Stimulated activated effector memory CD8-positive, alpha-beta T cell treated with anti-CD3 and anti-CD28 coated beads, Interleukin-12 subunit alpha, Interleukin-12 subunit beta, amount 100 ng/mL, for 72 hours (primary cell): ENCODE measurements at regions not wholly inside any gene's neighbourhood (a gene's known extent, or its start where the extent isn't known, plus 50 kb on each side); places are given as distances from the start of the nearest gene placed in this dataset.

Experiments used
- ATAC-seq: fragments of 150-1000 bp; cut with Tn5 transposase; 2 replicates; pipeline ENCODE4 v1.10.0; 2021
- DNase-seq, 2 donors: peaks; one replicate each; pipeline ENCODE4 v3.0.0; 2021 to 2022; ENCODE audit warnings: low spot score in 2 of 2
- H3K27ac Mint-ChIP-seq: one replicate; pipeline ENCODE4 v1.8.0; 2022; ENCODE audit warnings: mild to moderate bottlenecking, mixed read lengths
- H3K36me3 Mint-ChIP-seq: one replicate; pipeline ENCODE4 v1.8.0; 2022; ENCODE audit warnings: mild to moderate bottlenecking, mixed read lengths
- H3K4me1 Mint-ChIP-seq: one replicate; pipeline ENCODE4 v1.8.0; 2022; ENCODE audit warnings: mixed read lengths
- H3K4me3 Mint-ChIP-seq: one replicate; pipeline ENCODE4 v1.8.0; 2022; ENCODE audit warnings: mild to moderate bottlenecking, mixed read lengths
- H3K9me3 Mint-ChIP-seq: one replicate; pipeline ENCODE4 v1.8.0; 2022; ENCODE audit warnings: mixed read lengths

DNA sequence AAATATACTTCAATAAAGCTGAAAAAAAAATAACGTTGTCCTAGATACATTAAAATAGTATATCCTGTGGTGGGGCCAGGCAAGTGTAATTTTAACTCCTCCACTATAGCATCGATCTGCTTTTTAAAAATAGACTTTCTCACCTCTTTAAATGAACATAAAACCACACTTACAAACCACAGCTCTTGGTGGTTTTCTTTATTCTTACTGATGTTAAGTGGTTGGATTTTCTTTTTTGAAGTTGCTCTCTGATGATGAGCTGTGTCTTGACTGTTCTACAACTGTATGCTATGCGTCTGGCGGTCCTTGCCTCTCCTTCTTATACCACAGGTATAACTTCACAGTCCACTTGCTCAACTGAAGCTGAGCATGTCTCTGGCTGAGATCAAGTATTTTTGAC is 721.5 kb upstream of the KLHL1 start:
- no peaks in the 10 kb centered on the region for H3K4me1 Mint-ChIP-seq
- DNase-seq (no peak), ATAC-seq (no peak)
- no peaks in the 10 kb centered on the region for H3K36me3 Mint-ChIP-seq
- no peak overlapping the region for H3K4me3 Mint-ChIP-seq
- H3K9me3 Mint-ChIP-seq: peaks cover 14% of the 10 kb centered on the region
- H3K27ac Mint-ChIP-seq: no peak overlapping the region

GRCh38 chr13:70817576-70817975 is 709.3 kb upstream of the KLHL1 start:
- DNase-seq: no peak
- ATAC-seq: no peak
- Mint-ChIP-seq H3K9me3 (peaks cover 21% of the 10 kb centered on the region), H3K27ac (no peak overlapping the region), H3K36me3 (no peaks in the 10 kb centered on the region), H3K4me3 (no peak overlapping the region), H3K4me1 (no peaks in the 10 kb centered on the region)

DNA sequence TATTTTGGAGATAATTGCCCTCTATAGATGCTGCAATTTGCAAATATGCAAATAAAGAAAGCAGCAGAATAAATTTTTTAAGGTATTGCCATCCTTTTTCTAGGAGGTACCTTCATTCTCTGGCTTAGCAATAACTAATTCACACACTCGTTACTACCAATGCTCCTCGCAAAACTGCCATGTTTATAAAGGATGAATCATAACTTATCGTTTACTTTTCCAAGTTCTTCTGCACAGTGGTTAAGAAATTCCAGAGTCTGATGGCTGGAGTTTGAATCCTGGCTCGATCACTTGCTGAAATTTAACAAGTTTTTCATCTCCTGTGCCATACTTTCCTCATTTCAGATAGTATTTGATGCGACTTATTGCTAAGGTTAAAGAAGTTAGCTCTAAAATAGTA is 708.6 kb upstream of the KLHL1 start:
- no peak overlapping the region for H3K27ac Mint-ChIP-seq
- no peaks in the 10 kb centered on the region for H3K4me1 Mint-ChIP-seq
- no peak overlapping the region for H3K4me3 Mint-ChIP-seq
- peaks cover 17% of the 10 kb centered on the region for H3K9me3 Mint-ChIP-seq
- no peak for DNase-seq
- ATAC-seq: no peak
- H3K36me3 Mint-ChIP-seq: no peaks in the 10 kb centered on the region

GRCh38 chr13:70814684-70815083 is 706.4 kb upstream of the KLHL1 start:
- no peak for ATAC-seq
- Mint-ChIP-seq H3K36me3 (no peaks in the 10 kb centered on the region), H3K4me3 (no peak overlapping the region), H3K27ac (no peak overlapping the region), H3K4me1 (no peaks in the 10 kb centered on the region), H3K9me3 (peaks cover 22% of the 10 kb centered on the region)
- no peak for DNase-seq

DNA sequence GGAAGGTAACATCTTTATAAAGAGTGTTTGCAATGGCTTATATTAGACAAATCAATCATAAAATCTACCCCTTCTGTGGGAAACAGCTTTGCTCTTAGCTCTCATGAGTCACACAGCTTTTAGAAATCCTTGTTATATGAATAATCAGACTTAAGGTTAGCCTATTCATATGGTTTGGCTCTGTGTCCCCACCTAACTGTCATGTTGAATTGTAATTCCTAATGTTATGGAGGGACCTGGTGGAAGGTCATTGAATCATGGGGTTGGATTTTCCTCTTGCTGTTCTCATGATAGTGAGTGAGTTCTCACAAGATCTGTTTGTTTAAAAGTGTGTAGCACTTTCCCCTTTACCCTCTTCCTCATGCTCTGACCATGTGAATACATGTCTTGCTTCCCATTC is 704.2 kb upstream of the KLHL1 start:
- no peak overlapping the region for H3K4me3 Mint-ChIP-seq
- ATAC-seq (no peak), DNase-seq (no peak)
- peaks cover 21% of the 10 kb centered on the region for H3K9me3 Mint-ChIP-seq
- H3K4me1 Mint-ChIP-seq: no peaks in the 10 kb centered on the region
- no peak overlapping the region for H3K27ac Mint-ChIP-seq
- no peaks in the 10 kb centered on the region for H3K36me3 Mint-ChIP-seq

DNA sequence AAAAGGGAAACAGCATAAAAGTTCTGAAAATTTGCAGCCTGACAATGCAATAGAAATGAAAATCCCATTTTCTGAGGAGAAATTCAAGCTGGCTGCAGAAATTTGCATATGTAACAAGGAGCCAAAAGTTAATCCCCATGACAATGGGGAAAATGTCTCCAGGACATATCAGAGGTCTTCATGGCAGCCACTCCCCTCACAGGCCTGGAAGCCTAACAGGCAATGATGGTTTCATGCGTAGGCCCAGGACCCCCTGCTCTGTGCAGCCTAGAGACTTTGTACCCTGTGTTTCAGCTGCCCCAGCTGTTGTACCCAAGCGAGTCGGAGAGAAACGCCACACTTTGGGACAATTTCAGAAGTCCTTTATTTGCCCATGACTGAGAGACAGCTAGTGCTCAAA is 701.3 kb upstream of the KLHL1 start:
- ATAC-seq: no peak

GRCh38 chr13:70798385-70798784 is 690.1 kb upstream of the KLHL1 start:
- ATAC-seq (no peak), DNase-seq (no peak)
- no peaks in the 10 kb centered on the region for H3K36me3 Mint-ChIP-seq
- no peak overlapping the region for H3K27ac Mint-ChIP-seq
- no peaks in the 10 kb centered on the region for H3K4me1 Mint-ChIP-seq
- no peak overlapping the region for H3K4me3 Mint-ChIP-seq
- peaks cover 6% of the 10 kb centered on the region for H3K9me3 Mint-ChIP-seq

More for the DNA sequence above, 701.3 kb upstream of the KLHL1 start:
- Mint-ChIP-seq H3K27ac (no peak overlapping the region), H3K4me1 (no peaks in the 10 kb centered on the region), H3K36me3 (no peaks in the 10 kb centered on the region), H3K9me3 (peaks cover 17% of the 10 kb centered on the region), H3K4me3 (no peak overlapping the region)
- no peak for DNase-seq

DNA sequence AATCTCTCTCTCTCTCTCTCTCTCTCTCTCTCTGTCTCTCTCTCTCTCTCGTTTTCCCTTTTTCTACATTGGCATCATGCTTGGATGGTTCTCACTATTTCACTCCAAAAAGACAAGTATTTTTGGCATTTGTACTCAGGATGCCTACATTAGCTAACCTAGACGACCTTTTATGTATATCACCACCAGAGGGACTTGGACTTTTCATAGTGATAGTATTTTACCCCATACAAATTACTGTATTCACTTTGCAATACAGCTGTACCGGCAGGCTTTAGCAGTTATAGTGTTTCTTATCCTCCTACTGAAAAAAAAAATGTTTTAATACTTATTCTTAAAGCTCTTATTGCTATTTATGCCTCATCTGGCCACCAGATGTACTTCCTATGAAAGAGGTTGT is 687.2 kb upstream of the KLHL1 start:
- DNase-seq (no peak), ATAC-seq (no peak)
- Mint-ChIP-seq H3K9me3 (peaks cover 6% of the 10 kb centered on the region), H3K36me3 (no peaks in the 10 kb centered on the region), H3K27ac (no peak overlapping the region), H3K4me3 (no peak overlapping the region), H3K4me1 (no peaks in the 10 kb centered on the region)

- no peaks in the 10 kb centered on the region for H3K4me1 Mint-ChIP-seq
- no peak overlapping the region for H3K4me3 Mint-ChIP-seq
- no peak overlapping the region for H3K27ac Mint-ChIP-seq
- ATAC-seq (no peak), DNase-seq (no peak)
- H3K36me3 Mint-ChIP-seq: no peaks in the 10 kb centered on the region
- peaks cover 9% of the 10 kb centered on the region for H3K9me3 Mint-ChIP-seq
Observed at GRCh38 chr13:70792121-70792520, 683.9 kb upstream of the KLHL1 start.

DNA sequence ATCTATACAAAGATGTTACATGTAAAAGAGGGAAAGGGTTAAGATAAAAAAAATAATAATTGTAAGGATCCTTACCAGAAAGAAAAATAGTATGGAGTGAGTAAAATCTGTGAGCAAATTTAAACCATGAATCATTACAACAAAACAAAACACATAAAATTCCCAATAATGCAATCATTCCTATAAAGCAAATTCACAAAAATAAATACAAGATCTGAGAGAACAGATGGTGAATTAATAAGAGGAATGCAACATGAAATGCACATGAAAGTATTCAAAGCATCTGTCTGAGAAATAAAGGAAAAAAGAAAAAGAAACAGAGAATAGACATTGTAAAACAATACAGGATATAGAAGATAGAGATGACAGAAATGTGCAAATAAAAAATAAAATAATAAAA is 681.5 kb upstream of the KLHL1 start:
- Mint-ChIP-seq H3K9me3 (peaks cover 9% of the 10 kb centered on the region), H3K4me3 (no peak overlapping the region), H3K4me1 (no peaks in the 10 kb centered on the region), H3K27ac (no peak overlapping the region), H3K36me3 (no peaks in the 10 kb centered on the region)
- ATAC-seq (no peak), DNase-seq (no peak)

DNA sequence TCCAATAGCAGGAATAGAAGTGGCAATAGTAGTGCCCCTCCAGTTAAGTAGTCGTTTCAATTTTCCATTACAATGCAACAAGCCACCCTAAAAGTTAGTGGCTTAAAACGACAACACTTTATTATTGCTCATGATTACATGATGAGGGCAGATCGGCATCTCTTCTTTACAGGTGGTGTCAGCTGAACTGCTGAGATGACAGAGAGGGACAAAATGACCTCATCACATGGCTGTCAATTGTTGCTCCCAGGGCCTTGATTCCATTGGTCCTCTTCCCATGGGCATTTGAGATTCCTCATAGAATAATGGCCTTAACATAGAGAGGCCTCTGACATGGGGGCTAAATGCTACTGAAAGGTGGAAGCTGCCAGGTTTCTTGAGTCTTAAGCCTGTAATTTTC is 679.8 kb upstream of the KLHL1 start:
- ATAC-seq (no peak), DNase-seq (no peak)
- Mint-ChIP-seq H3K4me1 (no peaks in the 10 kb centered on the region), H3K9me3 (peaks cover 9% of the 10 kb centered on the region), H3K4me3 (no peak overlapping the region), H3K36me3 (no peaks in the 10 kb centered on the region), H3K27ac (no peak overlapping the region)

- H3K4me1 Mint-ChIP-seq: no peaks in the 10 kb centered on the region
- no peak overlapping the region for H3K4me3 Mint-ChIP-seq
- peaks cover 9% of the 10 kb centered on the region for H3K9me3 Mint-ChIP-seq
- no peak for ATAC-seq
- no peak for DNase-seq
- no peak overlapping the region for H3K27ac Mint-ChIP-seq
- no peaks in the 10 kb centered on the region for H3K36me3 Mint-ChIP-seq
Observed at GRCh38 chr13:70784207-70784989, 676.1 kb upstream of the KLHL1 start.

DNA sequence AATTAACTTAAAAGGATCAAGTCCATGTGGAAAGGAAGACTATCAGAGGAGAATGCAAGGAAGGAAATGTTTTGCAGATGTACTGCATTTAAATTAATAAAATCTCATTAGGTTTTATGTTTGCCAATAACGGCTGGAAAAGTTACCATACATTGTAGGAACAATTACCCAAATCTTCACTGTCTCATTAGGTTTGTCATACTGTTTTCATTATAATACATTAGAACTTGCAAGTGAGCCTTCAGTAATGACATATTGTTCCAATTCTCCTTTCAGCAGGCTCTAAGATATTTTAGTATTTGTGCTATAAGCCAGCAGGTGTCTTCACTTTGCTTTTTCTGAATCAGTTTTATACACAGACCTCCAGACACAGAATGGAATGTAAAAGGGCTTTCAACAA is 661.6 kb upstream of the KLHL1 start:
- Mint-ChIP-seq H3K4me3 (no peak overlapping the region), H3K27ac (no peak overlapping the region), H3K36me3 (no peaks in the 10 kb centered on the region), H3K9me3 (peaks cover 8% of the 10 kb centered on the region), H3K4me1 (no peaks in the 10 kb centered on the region)
- DNase-seq (no peak), ATAC-seq (no peak)

DNA sequence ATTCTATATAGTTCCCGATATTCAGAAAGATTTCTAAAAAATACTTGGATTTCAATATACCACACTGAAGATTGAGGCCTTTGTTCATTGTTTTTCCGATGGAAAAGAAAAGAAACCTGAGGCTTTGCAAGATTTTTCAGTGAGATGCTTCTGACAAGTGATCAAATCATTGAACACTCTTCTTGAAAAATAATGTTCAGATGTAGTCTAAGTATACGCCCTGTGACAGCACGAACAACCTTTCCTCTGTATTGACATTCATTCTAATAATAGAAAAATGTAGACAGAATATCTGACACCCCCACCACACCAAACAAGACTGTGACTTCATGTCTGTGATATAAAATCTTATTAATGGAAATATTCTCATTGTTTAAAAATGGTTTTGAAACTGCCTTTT is 650.7 kb upstream of the KLHL1 start:
- DNase-seq: no peak
- ATAC-seq: no peak
- H3K4me1 Mint-ChIP-seq: no peaks in the 10 kb centered on the region
- no peaks in the 10 kb centered on the region for H3K36me3 Mint-ChIP-seq
- H3K9me3 Mint-ChIP-seq: peaks cover 8% of the 10 kb centered on the region
- no peak overlapping the region for H3K27ac Mint-ChIP-seq
- H3K4me3 Mint-ChIP-seq: no peak overlapping the region

GRCh38 chr13:70756088-70756487 is 647.8 kb upstream of the KLHL1 start:
- Mint-ChIP-seq H3K4me1 (no peaks in the 10 kb centered on the region), H3K4me3 (no peak overlapping the region), H3K36me3 (no peaks in the 10 kb centered on the region), H3K9me3 (peaks cover 13% of the 10 kb centered on the region), H3K27ac (no peak overlapping the region)
- DNase-seq: no peak
- ATAC-seq: no peak

DNA sequence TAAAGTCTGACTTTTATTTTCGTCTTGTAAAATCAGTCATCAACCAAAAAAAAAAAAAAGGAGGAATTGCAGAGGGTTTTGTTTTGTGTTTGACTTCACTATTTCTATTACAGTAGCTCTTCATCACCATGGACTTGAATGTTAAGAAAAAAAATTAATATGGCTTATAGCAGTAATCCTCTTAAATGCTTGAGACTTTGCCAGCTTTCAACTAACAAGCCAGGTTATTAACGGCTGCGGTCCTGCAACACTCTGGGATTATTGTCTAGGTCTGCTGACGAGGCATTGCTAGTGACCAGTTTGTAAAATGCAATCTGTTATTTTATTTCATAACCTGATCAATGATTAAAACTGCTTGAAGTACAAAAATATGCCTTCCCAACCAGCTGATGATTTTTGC is 647.2 kb upstream of the KLHL1 start:
- peaks cover 13% of the 10 kb centered on the region for H3K9me3 Mint-ChIP-seq
- ATAC-seq (no peak), DNase-seq (no peak)
- no peak overlapping the region for H3K27ac Mint-ChIP-seq
- H3K36me3 Mint-ChIP-seq: no peaks in the 10 kb centered on the region
- no peaks in the 10 kb centered on the region for H3K4me1 Mint-ChIP-seq
- no peak overlapping the region for H3K4me3 Mint-ChIP-seq

DNA sequence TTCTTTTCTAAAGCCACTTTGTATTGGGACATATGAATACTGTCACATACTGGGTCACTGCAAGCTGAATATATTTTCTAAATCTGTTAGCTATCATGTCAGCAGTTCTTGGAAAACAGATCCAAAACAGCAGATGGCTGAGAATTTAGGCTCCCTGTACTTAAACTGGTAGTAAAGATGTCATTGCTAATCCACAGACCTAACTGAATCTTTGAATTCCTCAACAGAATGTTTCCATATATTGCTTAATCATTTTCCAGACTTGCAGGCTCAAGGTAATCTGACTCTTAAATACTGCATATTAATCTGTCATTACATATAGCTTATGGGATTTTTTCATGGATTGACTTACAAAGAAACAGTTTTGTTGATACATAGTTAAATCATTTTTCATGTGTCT is 639.0 kb upstream of the KLHL1 start:
- Mint-ChIP-seq H3K4me3 (no peak overlapping the region), H3K4me1 (no peaks in the 10 kb centered on the region), H3K9me3 (peaks cover 19% of the 10 kb centered on the region), H3K36me3 (no peaks in the 10 kb centered on the region), H3K27ac (no peak overlapping the region)
- ATAC-seq (no peak), DNase-seq (no peak)
